Activated naive CD4-positive, alpha-beta T cell treated with anti-CD3 and anti-CD28 coated beads for 36 hours (primary cell): ENCODE measurements at regions not wholly inside any gene's neighbourhood (a gene's known extent, or its start where the extent isn't known, plus 50 kb on each side); places are given as distances from the start of the nearest gene placed in this dataset.

ENCODE experiments used
- CTCF ChIA-PET: fragments of 350-600 bp; sonication (Branson Sonifier 250); formaldehyde crosslinking; loops from one replicate; lab custom pipeline; 2021; ENCODE audit warnings: antibody characterized with exemption; lab: Charles Lee
- DNase-seq: peaks from one replicate; pipeline ENCODE4 v3.0.0-alpha.2; 2020
- H3K27ac Mint-ChIP-seq: one replicate; pipeline ENCODE4 v1.8.0; 2021; ENCODE audit warnings: mild to moderate bottlenecking, mixed read lengths
- H3K27me3 Mint-ChIP-seq: one replicate; pipeline ENCODE4 v1.8.0; 2021; ENCODE audit warnings: low read depth, mixed read lengths
- H3K36me3 Mint-ChIP-seq: one replicate; pipeline ENCODE4 v1.8.0; 2021; ENCODE audit warnings: low read depth, mixed read lengths
- H3K4me1 Mint-ChIP-seq: one replicate; pipeline ENCODE4 v1.8.0; 2021; ENCODE audit warnings: low read depth, mixed read lengths
- H3K4me3 Mint-ChIP-seq: one replicate; pipeline ENCODE4 v1.8.0; 2021; ENCODE audit warnings: mild to moderate bottlenecking, moderate library complexity, mixed read lengths
- H3K9me3 Mint-ChIP-seq: one replicate; pipeline ENCODE4 v1.8.0; 2021; ENCODE audit warnings: mixed read lengths
- intact Hi-C: fragments of 100-400 bp; cut with micrococcal nuclease; formaldehyde crosslinking; loops from one replicate; pipeline ENCODE4 v1.15.1; 2023

DNA sequence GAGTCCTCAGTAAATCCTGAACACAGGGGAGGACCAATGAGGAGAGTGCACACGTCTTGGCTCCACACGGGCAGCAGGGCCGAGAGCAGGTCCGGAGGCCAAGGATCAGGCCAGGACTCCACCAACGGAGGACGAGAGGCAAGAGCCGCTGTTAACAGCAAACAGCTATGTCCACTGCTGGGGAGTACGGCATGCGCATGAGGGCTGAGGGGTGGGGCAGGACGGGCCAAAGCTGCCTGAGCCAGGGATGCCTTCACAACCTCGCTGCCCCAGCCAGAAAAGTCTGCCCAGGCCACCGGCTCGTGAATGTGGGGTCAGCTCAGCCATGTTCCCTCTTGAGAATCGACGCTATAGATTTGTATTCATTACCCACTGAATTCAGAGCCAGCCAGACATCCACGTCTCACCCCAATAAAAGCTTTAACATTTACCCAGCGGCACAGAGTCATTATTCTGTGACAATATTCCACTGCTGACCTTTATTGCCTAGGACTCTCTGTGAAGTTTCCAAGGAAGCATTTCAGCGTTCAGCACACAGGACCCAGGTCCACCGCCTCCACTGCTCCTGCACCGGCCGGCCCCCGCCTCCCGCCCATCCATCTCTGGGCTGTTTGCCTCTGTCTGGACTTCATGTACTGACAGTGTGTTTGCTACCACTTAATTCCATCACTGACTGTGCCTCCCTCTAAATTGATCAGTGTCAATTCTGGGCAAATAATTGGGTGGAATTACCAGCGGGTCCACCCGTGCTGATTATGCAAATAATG is 384.9 kb downstream of the SHANK2 start:
- CTCF ChIA-PET = no interaction called here
- peaks cover 1% of the 10 kb centered on the region for H3K27me3 Mint-ChIP-seq

GRCh38 chr11:70868341-70868885 is 384.0 kb downstream of the SHANK2 start:
- Mint-ChIP-seq H3K36me3 (no peaks in the 10 kb centered on the region), H3K4me1 (no peaks in the 10 kb centered on the region), H3K9me3 (no peaks in the 10 kb centered on the region), H3K27ac (no peak overlapping the region), H3K4me3 (no peak overlapping the region), H3K27me3 (peaks cover 5% of the 10 kb centered on the region)
- CTCF ChIA-PET = no interaction called here
- intact Hi-C loops = no loop called here
- no peak for DNase-seq

More for the DNA sequence above, 384.9 kb downstream of the SHANK2 start:
- Mint-ChIP-seq H3K9me3 (no peaks in the 10 kb centered on the region), H3K27ac (no peak overlapping the region), H3K4me1 (no peaks in the 10 kb centered on the region), H3K4me3 (no peak overlapping the region), H3K36me3 (no peaks in the 10 kb centered on the region)
- no peak for DNase-seq
- intact Hi-C loops = no loop called here

- no peak overlapping the region for H3K27ac Mint-ChIP-seq
- intact Hi-C loops = no loop called here
- H3K27me3 Mint-ChIP-seq = peaks cover 7% of the 10 kb centered on the region
- no peaks in the 10 kb centered on the region for H3K9me3 Mint-ChIP-seq
- no peaks in the 10 kb centered on the region for H3K4me1 Mint-ChIP-seq
- no peak for DNase-seq
- no peaks in the 10 kb centered on the region for H3K36me3 Mint-ChIP-seq
- no peak overlapping the region for H3K4me3 Mint-ChIP-seq
- CTCF ChIA-PET = no interaction called here
Observed at GRCh38 chr11:70869054-70869453, 383.3 kb downstream of the SHANK2 start.

GRCh38 chr11:70871881-70872280 is 380.5 kb downstream of the SHANK2 start:
- peaks cover 6% of the 10 kb centered on the region for H3K27me3 Mint-ChIP-seq
- intact Hi-C loops = no loop called here

GRCh38 chr11:70872299-70872698 is 380.1 kb downstream of the SHANK2 start:
- CTCF ChIA-PET = no interaction called here
- intact Hi-C loops = no loop called here
- Mint-ChIP-seq H3K27me3 (peaks cover 6% of the 10 kb centered on the region), H3K4me3 (no peak overlapping the region), H3K9me3 (no peaks in the 10 kb centered on the region), H3K36me3 (no peaks in the 10 kb centered on the region), H3K27ac (no peak overlapping the region), H3K4me1 (no peaks in the 10 kb centered on the region)
- no peak for DNase-seq

More at GRCh38 chr11:70871881-70872280, 380.5 kb downstream of the SHANK2 start:
- CTCF ChIA-PET = no interaction called here
- no peak for DNase-seq
- H3K9me3 Mint-ChIP-seq = no peaks in the 10 kb centered on the region
- H3K4me1 Mint-ChIP-seq = no peaks in the 10 kb centered on the region
- H3K36me3 Mint-ChIP-seq = no peaks in the 10 kb centered on the region
- no peak overlapping the region for H3K27ac Mint-ChIP-seq
- no peak overlapping the region for H3K4me3 Mint-ChIP-seq

DNA sequence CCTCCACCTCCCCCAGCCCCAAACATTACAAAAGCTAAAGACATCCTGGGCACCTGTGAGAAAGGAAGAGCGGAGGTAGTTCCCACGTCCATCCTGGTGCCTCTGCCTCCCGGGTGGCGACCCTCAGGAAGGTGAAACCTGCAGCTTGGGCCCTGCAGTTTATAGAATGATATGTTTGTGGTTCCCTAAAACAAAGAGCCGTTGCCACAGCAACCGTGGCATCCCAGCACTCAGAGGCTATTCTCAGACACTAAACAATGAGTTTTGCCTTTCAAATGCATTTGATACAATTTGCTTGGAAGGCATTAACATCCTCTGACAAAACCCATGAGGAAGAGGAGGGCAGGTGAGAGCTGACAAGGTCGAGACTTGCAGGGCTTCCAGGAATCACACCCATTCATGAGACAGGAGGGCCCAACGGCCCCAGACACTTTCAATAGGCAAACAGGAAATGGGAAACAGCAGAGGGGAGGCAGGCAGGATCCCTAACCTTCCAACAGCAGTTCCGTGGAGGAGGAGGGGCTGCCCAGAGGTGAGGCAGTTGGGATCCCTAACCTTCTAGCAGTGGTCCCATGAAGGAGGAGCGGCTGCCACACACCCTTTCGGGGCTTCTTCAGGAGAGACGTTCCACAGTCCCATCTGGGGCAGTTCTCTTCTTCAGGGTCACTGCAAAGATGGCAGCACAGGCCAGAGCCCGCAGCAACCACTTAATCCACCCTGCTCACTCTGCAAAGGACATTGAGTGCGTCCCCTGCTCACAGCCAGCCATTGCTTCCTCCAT is 379.2 kb downstream of the SHANK2 start:
- Mint-ChIP-seq H3K36me3 (no peaks in the 10 kb centered on the region), H3K4me3 (no peak overlapping the region), H3K27me3 (peaks cover 6% of the 10 kb centered on the region), H3K27ac (no peak overlapping the region), H3K4me1 (no peaks in the 10 kb centered on the region), H3K9me3 (no peaks in the 10 kb centered on the region)
- intact Hi-C loops = no loop called here
- no peak for DNase-seq
- CTCF ChIA-PET = no interaction called here

GRCh38 chr11:70873736-70874412 is 378.5 kb downstream of the SHANK2 start:
- Mint-ChIP-seq H3K36me3 (no peaks in the 10 kb centered on the region), H3K4me1 (no peaks in the 10 kb centered on the region), H3K27ac (no peak overlapping the region), H3K9me3 (no peaks in the 10 kb centered on the region), H3K4me3 (no peak overlapping the region), H3K27me3 (peaks cover 6% of the 10 kb centered on the region)
- intact Hi-C loops = no loop called here
- CTCF ChIA-PET = no interaction called here
- DNase-seq = no peak

DNA sequence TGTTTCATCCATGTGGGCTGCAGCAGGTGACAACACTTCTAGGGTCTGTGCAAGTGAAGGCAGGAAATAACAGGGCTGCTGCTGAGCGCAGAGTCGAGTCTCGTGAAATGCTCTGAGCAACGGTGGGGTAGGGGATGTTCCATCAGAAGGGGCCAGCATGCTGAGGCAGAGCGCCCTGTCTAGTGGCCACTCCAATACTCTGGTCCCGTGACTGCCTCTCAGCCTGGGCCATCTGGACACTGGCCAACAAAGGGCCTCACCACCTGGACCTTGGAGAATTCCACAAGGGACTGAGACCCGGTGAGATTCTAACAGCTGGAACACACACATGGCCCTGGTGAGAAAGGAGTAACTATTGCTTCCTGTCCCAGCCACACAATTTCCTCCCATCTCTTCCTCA is 375.7 kb downstream of the SHANK2 start:
- Mint-ChIP-seq H3K27me3 (peaks cover 8% of the 10 kb centered on the region), H3K4me3 (no peak overlapping the region), H3K27ac (no peak overlapping the region), H3K36me3 (no peaks in the 10 kb centered on the region), H3K9me3 (no peaks in the 10 kb centered on the region), H3K4me1 (no peaks in the 10 kb centered on the region)
- CTCF ChIA-PET = no interaction called here
- no peak for DNase-seq
- intact Hi-C loops = no loop called here

DNA sequence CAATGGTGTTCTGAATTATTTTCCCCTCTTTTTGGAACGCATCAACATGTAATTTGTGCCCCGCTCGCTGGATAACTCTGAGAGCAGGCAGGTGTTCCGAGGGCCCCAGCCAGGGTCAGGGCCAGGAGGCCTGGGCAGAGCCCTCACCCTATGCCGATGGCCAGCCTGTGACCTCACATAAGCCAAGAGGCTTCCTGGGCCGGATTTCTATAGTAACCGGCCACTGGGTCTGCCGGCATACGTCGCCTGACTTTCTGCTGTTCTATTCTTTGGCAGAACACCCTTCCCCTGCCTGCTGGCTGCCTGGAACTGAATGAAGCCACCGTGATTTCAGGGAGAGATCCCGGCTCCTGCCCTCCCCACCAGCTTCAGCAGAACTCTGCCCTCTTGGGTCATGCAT is 375.2 kb downstream of the SHANK2 start:
- H3K27ac Mint-ChIP-seq = no peak overlapping the region
- intact Hi-C loops = no loop called here
- CTCF ChIA-PET = no interaction called here
- no peaks in the 10 kb centered on the region for H3K36me3 Mint-ChIP-seq
- no peak overlapping the region for H3K4me3 Mint-ChIP-seq
- H3K9me3 Mint-ChIP-seq = no peaks in the 10 kb centered on the region
- peaks cover 8% of the 10 kb centered on the region for H3K27me3 Mint-ChIP-seq
- no peaks in the 10 kb centered on the region for H3K4me1 Mint-ChIP-seq
- no peak for DNase-seq

- CTCF ChIA-PET = no interaction called here
- no peaks in the 10 kb centered on the region for H3K36me3 Mint-ChIP-seq
- intact Hi-C loops = no loop called here
Observed at GRCh38 chr11:70878366-70878765, 374.0 kb downstream of the SHANK2 start.

DNA sequence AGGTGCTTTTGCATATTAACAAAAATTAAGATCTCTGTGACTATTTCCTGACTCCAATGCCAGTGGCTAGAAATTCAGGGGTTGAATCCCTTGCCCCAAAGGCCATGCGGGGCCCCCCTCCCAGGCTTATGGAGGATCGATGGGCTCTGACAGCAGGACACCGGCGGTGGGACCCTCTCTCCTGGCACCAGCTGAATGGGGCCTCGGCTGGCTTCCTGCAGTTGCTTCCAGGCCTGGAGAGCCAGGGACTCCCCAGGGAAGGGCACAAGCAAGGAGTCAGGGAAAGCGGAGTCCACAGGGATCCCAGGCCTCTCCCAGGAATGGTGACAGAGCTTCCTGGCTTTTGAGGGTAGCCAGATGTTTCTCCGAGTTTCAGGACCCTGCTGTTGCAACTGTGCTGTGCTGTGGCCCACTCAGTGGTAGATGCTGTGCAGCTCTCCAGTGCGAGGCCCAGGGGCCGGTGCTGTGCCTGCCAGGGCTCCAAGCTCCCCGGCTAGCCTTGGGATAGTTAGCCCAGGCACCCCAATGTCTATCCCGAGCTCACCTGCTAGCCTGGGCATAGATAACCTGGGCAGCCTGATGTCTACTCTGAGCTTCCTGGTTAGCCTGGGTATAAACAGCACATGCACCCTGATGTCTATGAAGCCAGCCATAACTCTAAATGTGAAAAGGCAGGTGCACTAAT is 372.6 kb downstream of the SHANK2 start:
- H3K4me3 Mint-ChIP-seq = no peak overlapping the region
- H3K9me3 Mint-ChIP-seq = no peaks in the 10 kb centered on the region
- H3K4me1 Mint-ChIP-seq = no peaks in the 10 kb centered on the region
- intact Hi-C loops = no loop called here
- no peak overlapping the region for H3K27ac Mint-ChIP-seq
- H3K27me3 Mint-ChIP-seq = peaks cover 5% of the 10 kb centered on the region
- no peak for DNase-seq
- H3K36me3 Mint-ChIP-seq = no peaks in the 10 kb centered on the region
- CTCF ChIA-PET = no interaction called here

More at GRCh38 chr11:70878366-70878765, 374.0 kb downstream of the SHANK2 start:
- no peak overlapping the region for H3K27ac Mint-ChIP-seq
- no peaks in the 10 kb centered on the region for H3K9me3 Mint-ChIP-seq
- DNase-seq = no peak
- H3K4me3 Mint-ChIP-seq = no peak overlapping the region
- peaks cover 5% of the 10 kb centered on the region for H3K27me3 Mint-ChIP-seq
- no peaks in the 10 kb centered on the region for H3K4me1 Mint-ChIP-seq

DNA sequence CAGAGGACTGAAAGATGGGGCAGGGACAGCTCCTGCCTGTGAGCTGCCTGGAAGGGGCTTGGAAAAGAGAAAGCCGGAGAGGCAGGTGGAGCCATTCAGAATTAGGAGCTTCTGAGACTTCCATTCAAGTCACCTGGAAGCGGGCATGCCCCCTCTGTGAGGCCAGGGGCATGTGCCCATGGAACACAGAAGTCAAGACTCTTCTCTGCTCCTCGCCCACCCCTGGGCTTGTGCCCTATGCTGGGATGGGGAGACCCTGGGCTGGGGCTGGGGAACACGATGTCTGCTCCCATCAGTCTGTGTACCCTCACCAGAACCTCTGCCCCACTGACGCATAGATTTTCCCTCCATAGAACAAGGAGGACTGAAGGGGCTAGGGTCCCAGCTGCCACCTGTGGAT is 372.0 kb downstream of the SHANK2 start:
- H3K4me3 Mint-ChIP-seq = no peak overlapping the region
- DNase-seq = no peak
- no peaks in the 10 kb centered on the region for H3K9me3 Mint-ChIP-seq
- H3K27ac Mint-ChIP-seq = no peak overlapping the region
- peaks cover 5% of the 10 kb centered on the region for H3K27me3 Mint-ChIP-seq
- H3K36me3 Mint-ChIP-seq = no peaks in the 10 kb centered on the region
- intact Hi-C loops = no loop called here
- H3K4me1 Mint-ChIP-seq = no peaks in the 10 kb centered on the region
- CTCF ChIA-PET = no interaction called here
